ENCODE measurements at regions not wholly inside any gene's neighbourhood (a gene's known extent, or its start where the extent isn't known, plus 50 kb on each side); places are given as distances from the start of the nearest gene placed in this dataset.

GRCh38 chr20:50434653-50435396, 75.4 kb upstream of the PTPN1 start:
- Histone ChIP-seq H3K36me3 (ENCODE audit: insufficient read depth, low read length) (no peaks in the 10 kb centered on the region), H3K4me1 (ENCODE audit: control insufficient read depth, insufficient read depth, low read length, unreplicated experiment) (peaks cover 26% of the 10 kb centered on the region), H2AFZ (ENCODE audit: low read length, unreplicated experiment) (no peak overlapping the region), H3K27ac (ENCODE audit: low read depth, low read length) (peak overlapping the region; percentile 77), H3K27me3 (ENCODE audit: insufficient read depth, low read length) (no peaks in the 10 kb centered on the region), H3K4me3 (ENCODE audit: low read depth, low read length) (no peak overlapping the region), H3K79me2 (ENCODE audit: control insufficient read depth, insufficient read depth, low read length, unreplicated experiment) (no peaks in the 10 kb centered on the region)

GRCh38 chr20:50435397-50436051, 74.7 kb upstream of the PTPN1 start:
- Histone ChIP-seq H3K79me2 (ENCODE audit: control insufficient read depth, insufficient read depth, low read length, unreplicated experiment) (no peaks in the 10 kb centered on the region), H3K27ac (ENCODE audit: low read depth, low read length) (peak overlapping the region; percentile 58; the same call in 1 of the 2 replicates), H3K27me3 (ENCODE audit: insufficient read depth, low read length) (no peaks in the 10 kb centered on the region), H3K36me3 (ENCODE audit: insufficient read depth, low read length) (no peaks in the 10 kb centered on the region), H2AFZ (ENCODE audit: low read length, unreplicated experiment) (no peak overlapping the region), H3K4me1 (ENCODE audit: control insufficient read depth, insufficient read depth, low read length, unreplicated experiment) (peaks cover 30% of the 10 kb centered on the region), H3K4me3 (ENCODE audit: low read depth, low read length) (no peak overlapping the region)

- H3K27me3 ChIP-seq (ENCODE audit: insufficient read depth, low read length) = no peaks in the 10 kb centered on the region
- no peaks in the 10 kb centered on the region for H3K36me3 ChIP-seq (ENCODE audit: insufficient read depth, low read length)
- H3K79me2 ChIP-seq (ENCODE audit: control insufficient read depth, insufficient read depth, low read length, unreplicated experiment) = no peaks in the 10 kb centered on the region
- no peak overlapping the region for H3K4me3 ChIP-seq (ENCODE audit: low read depth, low read length)
- peaks cover 26% of the 10 kb centered on the region for H3K4me1 ChIP-seq (ENCODE audit: control insufficient read depth, insufficient read depth, low read length, unreplicated experiment)
- peak overlapping the region; percentile 58 for H3K27ac ChIP-seq (ENCODE audit: low read depth, low read length)
- H2AFZ ChIP-seq (ENCODE audit: low read length, unreplicated experiment) = no peak overlapping the region
These were observed 74.0 kb upstream of the PTPN1 start for GRCh38 chr20:50436052-50436656.

- Histone ChIP-seq H3K27me3 (ENCODE audit: insufficient read depth, low read length) (no peaks in the 10 kb centered on the region), H3K36me3 (ENCODE audit: insufficient read depth, low read length) (no peaks in the 10 kb centered on the region), H3K27ac (ENCODE audit: low read depth, low read length) (peak overlapping the region; percentile 58), H3K4me1 (ENCODE audit: control insufficient read depth, insufficient read depth, low read length, unreplicated experiment) (peaks cover 32% of the 10 kb centered on the region), H3K79me2 (ENCODE audit: control insufficient read depth, insufficient read depth, low read length, unreplicated experiment) (no peaks in the 10 kb centered on the region), H2AFZ (ENCODE audit: low read length, unreplicated experiment) (no peak overlapping the region), H3K4me3 (ENCODE audit: low read depth, low read length) (no peak overlapping the region)
These were observed 73.5 kb upstream of the PTPN1 start for GRCh38 chr20:50436696-50437095.

GRCh38 chr20:50438986-50439407, 71.2 kb upstream of the PTPN1 start:
- Histone ChIP-seq H3K36me3 (ENCODE audit: insufficient read depth, low read length) (no peaks in the 10 kb centered on the region), H2AFZ (ENCODE audit: low read length, unreplicated experiment) (no peak overlapping the region)

GRCh38 chr20:50439539-50440453, 70.4 kb upstream of the PTPN1 start:
- Histone ChIP-seq H3K79me2 (ENCODE audit: control insufficient read depth, insufficient read depth, low read length, unreplicated experiment) (no peaks in the 10 kb centered on the region), H3K36me3 (ENCODE audit: insufficient read depth, low read length) (no peaks in the 10 kb centered on the region), H2AFZ (ENCODE audit: low read length, unreplicated experiment) (no peak overlapping the region), H3K4me1 (ENCODE audit: control insufficient read depth, insufficient read depth, low read length, unreplicated experiment) (peaks cover 31% of the 10 kb centered on the region), H3K4me3 (ENCODE audit: low read depth, low read length) (no peak overlapping the region), H3K27me3 (ENCODE audit: insufficient read depth, low read length) (no peaks in the 10 kb centered on the region), H3K27ac (ENCODE audit: low read depth, low read length) (peak overlapping the region; percentile 99)

More at GRCh38 chr20:50438986-50439407, 71.2 kb upstream of the PTPN1 start:
- H3K4me3 ChIP-seq (ENCODE audit: low read depth, low read length) = no peak overlapping the region
- no peaks in the 10 kb centered on the region for H3K27me3 ChIP-seq (ENCODE audit: insufficient read depth, low read length)
- H3K4me1 ChIP-seq (ENCODE audit: control insufficient read depth, insufficient read depth, low read length, unreplicated experiment) = peaks cover 36% of the 10 kb centered on the region
- H3K79me2 ChIP-seq (ENCODE audit: control insufficient read depth, insufficient read depth, low read length, unreplicated experiment) = no peaks in the 10 kb centered on the region
- H3K27ac ChIP-seq (ENCODE audit: low read depth, low read length) = peak overlapping the region; percentile 99

GRCh38 chr20:50442512-50442911, 67.7 kb upstream of the PTPN1 start:
- H3K79me2 ChIP-seq (ENCODE audit: control insufficient read depth, insufficient read depth, low read length, unreplicated experiment) = no peaks in the 10 kb centered on the region
- peak overlapping the region; percentile 99; the same call in 1 of the 2 replicates for H3K27ac ChIP-seq (ENCODE audit: low read depth, low read length)
- H3K4me3 ChIP-seq (ENCODE audit: low read depth, low read length) = no peak overlapping the region
- peaks cover 30% of the 10 kb centered on the region for H3K4me1 ChIP-seq (ENCODE audit: control insufficient read depth, insufficient read depth, low read length, unreplicated experiment)
- peak overlapping the region; percentile 37 for H2AFZ ChIP-seq (ENCODE audit: low read length, unreplicated experiment)
- H3K27me3 ChIP-seq (ENCODE audit: insufficient read depth, low read length) = no peaks in the 10 kb centered on the region
- no peaks in the 10 kb centered on the region for H3K36me3 ChIP-seq (ENCODE audit: insufficient read depth, low read length)

GRCh38 chr20:50445354-50446151, 64.6 kb upstream of the PTPN1 start:
- Histone ChIP-seq H3K27ac (ENCODE audit: low read depth, low read length) (no peak overlapping the region), H2AFZ (ENCODE audit: low read length, unreplicated experiment) (no peak overlapping the region), H3K36me3 (ENCODE audit: insufficient read depth, low read length) (no peaks in the 10 kb centered on the region), H3K27me3 (ENCODE audit: insufficient read depth, low read length) (no peaks in the 10 kb centered on the region), H3K4me1 (ENCODE audit: control insufficient read depth, insufficient read depth, low read length, unreplicated experiment) (peaks cover 17% of the 10 kb centered on the region), H3K4me3 (ENCODE audit: low read depth, low read length) (no peak overlapping the region), H3K79me2 (ENCODE audit: control insufficient read depth, insufficient read depth, low read length, unreplicated experiment) (no peaks in the 10 kb centered on the region)

- Histone ChIP-seq H3K36me3 (ENCODE audit: insufficient read depth, low read length) (no peaks in the 10 kb centered on the region), H3K4me3 (ENCODE audit: low read depth, low read length) (no peak overlapping the region), H3K27me3 (ENCODE audit: insufficient read depth, low read length) (no peaks in the 10 kb centered on the region), H3K79me2 (ENCODE audit: control insufficient read depth, insufficient read depth, low read length, unreplicated experiment) (no peaks in the 10 kb centered on the region), H3K4me1 (ENCODE audit: control insufficient read depth, insufficient read depth, low read length, unreplicated experiment) (peaks cover 19% of the 10 kb centered on the region), H3K27ac (ENCODE audit: low read depth, low read length) (no peak overlapping the region), H2AFZ (ENCODE audit: low read length, unreplicated experiment) (peak overlapping the region; percentile 26)
These were observed 63.7 kb upstream of the PTPN1 start for GRCh38 chr20:50446351-50447101.

All from ACC112 (cell line).